ENCODE measurements at regions not wholly inside any gene's neighbourhood (a gene's known extent, or its start where the extent isn't known, plus 50 kb on each side); places are given as distances from the start of the nearest gene placed in this dataset.

DNA sequence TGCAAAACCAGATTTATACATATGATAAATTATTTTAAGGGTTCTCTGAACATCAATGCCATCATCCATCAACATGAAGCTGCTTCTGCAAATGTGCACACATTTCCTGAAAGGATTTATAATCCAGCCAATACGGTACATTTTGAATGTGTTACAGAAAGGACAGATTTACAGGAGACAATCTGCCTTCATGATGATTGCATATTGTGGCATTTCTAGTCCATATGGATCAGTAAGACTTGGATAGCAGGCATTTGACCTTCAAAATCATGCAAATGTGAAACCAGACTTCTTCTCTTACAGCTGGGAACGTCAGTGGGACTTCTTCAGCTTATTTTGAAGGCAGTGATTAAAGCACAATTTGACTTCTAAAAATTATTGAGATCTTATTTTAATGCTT is 217.3 kb upstream of the GK2 start:
- no peaks in the 10 kb centered on the region for H3K36me3 ChIP-seq (replicated peaks in 1 of 2; ENCODE audit: control insufficient read depth in 2 of 2, insufficient read depth in 2 of 2, low read length in 2 of 2)
- no peak overlapping the region for H2AFZ ChIP-seq (ENCODE audit: low read length)
- no peak overlapping the region for H2AK5ac ChIP-seq (ENCODE audit: low read depth, low read length)
- H4K91ac ChIP-seq (ENCODE audit: low read depth, low read length, poor library complexity) = no peak overlapping the region
- H3K27me3 ChIP-seq (ENCODE audit: control insufficient read depth in 3 of 3, insufficient read depth in 3 of 3, low read depth in 1 of 3, low read length in 3 of 3) = no peaks in the 10 kb centered on the region
- H2BK15ac ChIP-seq (ENCODE audit: low read length) = no peak overlapping the region
- H3K79me1 ChIP-seq (ENCODE audit: low read depth, low read length) = no peaks in the 10 kb centered on the region
- no peak overlapping the region for H3K4ac ChIP-seq (ENCODE audit: low read length)
- no peak overlapping the region for H3K9ac ChIP-seq (ENCODE audit: low read depth, low read length, poor library complexity)
- H3K18ac ChIP-seq (ENCODE audit: low read length) = no peak overlapping the region
- H2BK120ac ChIP-seq (ENCODE audit: low read depth, low read length) = no peak overlapping the region
- H3K14ac ChIP-seq (ENCODE audit: low read length) = no peak overlapping the region
- H4K8ac ChIP-seq (ENCODE audit: low read depth, low read length) = no peak overlapping the region
- H2BK5ac ChIP-seq (ENCODE audit: low read length) = no peak overlapping the region
- H3K27ac ChIP-seq (replicated peaks; ENCODE audit: low read length) = no peak overlapping the region
- H3K23ac ChIP-seq (ENCODE audit: low read depth, low read length, poor library complexity) = no peak overlapping the region
- H3K4me3 ChIP-seq (ENCODE audit: low read length in 2 of 2) = no peak overlapping the region
- H3K4me2 ChIP-seq (ENCODE audit: insufficient read depth, low read length, poor library complexity, severe bottlenecking) = no peak overlapping the region
- H3K9me3 ChIP-seq (replicated peaks in 1 of 2; ENCODE audit: control insufficient read depth in 2 of 2, insufficient read depth in 1 of 2, low read depth in 1 of 2, low read length in 2 of 2) = no peaks in the 10 kb centered on the region
- H3K4me1 ChIP-seq (ENCODE audit: control insufficient read depth in 2 of 2, insufficient read depth in 1 of 2, low read depth in 1 of 2, low read length in 2 of 2) = no peaks in the 10 kb centered on the region
- DNase-seq (ENCODE audit: low spot score) = no peak
- no peak overlapping the region for H2BK12ac ChIP-seq (ENCODE audit: low read length)
- WGBS, 2 donors (ENCODE audit: extremely low coverage in 2 of 2, insufficient read length in 2 of 2, insufficient replicate concordance in 1 of 2) = no CpG with 5 or more reads among the region's 2 CpGs

DNA sequence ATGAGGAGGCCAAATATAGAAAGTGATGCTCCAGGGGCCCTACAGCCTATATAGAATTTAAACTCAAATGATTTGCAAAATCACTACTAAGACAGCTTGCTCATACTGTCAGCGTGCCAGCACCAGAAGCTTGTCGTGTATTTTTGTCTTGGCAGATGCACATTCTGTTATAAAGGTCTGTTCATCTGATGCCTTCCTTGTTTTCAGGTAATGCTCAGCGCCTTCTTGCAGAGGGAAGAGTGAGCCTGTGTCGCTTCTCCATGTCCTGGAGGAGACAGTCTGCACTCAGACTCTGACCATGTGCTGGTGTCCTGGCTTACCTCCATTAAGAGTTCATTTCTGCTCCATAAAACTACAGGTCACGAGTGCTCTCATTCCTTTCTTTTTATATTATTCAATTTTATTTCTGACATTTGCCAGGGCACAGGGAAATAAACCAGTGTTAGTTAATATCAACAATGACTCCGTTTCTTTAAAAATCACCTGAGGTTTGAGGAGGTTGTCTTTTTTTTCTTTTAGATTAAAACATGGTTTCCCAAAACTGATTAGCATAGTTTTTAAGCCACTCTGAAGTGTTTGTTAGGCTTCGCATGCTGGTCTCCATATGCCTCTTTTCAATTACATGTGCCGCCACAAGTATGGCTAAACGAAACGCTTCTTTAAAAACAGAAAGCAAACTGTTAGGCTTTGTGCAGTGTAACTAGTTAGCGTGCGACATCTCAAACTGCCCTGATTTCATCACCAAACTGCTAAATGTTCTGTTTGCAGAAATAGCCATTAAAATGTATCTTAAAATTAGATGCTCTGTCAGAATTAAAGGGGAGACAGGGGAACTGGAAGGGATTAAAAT is 215.2 kb upstream of the GK2 start:
- Histone ChIP-seq H2BK5ac (ENCODE audit: low read length) (no peak overlapping the region), H4K8ac (ENCODE audit: low read depth, low read length) (no peak overlapping the region), H3K4me1 (ENCODE audit: control insufficient read depth in 2 of 2, insufficient read depth in 1 of 2, low read depth in 1 of 2, low read length in 2 of 2) (no peaks in the 10 kb centered on the region), H3K27ac (replicated peaks; ENCODE audit: low read length) (no peak overlapping the region), H2BK120ac (ENCODE audit: low read depth, low read length) (no peak overlapping the region), H3K9ac (ENCODE audit: low read depth, low read length, poor library complexity) (no peak overlapping the region), H3K4me3 (ENCODE audit: low read length in 2 of 2) (no peak overlapping the region), H2AK5ac (ENCODE audit: low read depth, low read length) (no peak overlapping the region), H3K27me3 (ENCODE audit: control insufficient read depth in 3 of 3, insufficient read depth in 3 of 3, low read depth in 1 of 3, low read length in 3 of 3) (no peaks in the 10 kb centered on the region), H3K4me2 (ENCODE audit: insufficient read depth, low read length, poor library complexity, severe bottlenecking) (no peak overlapping the region), H3K23ac (ENCODE audit: low read depth, low read length, poor library complexity) (no peak overlapping the region), H3K14ac (ENCODE audit: low read length) (no peak overlapping the region), H3K18ac (ENCODE audit: low read length) (no peak overlapping the region), H3K36me3 (replicated peaks in 1 of 2; ENCODE audit: control insufficient read depth in 2 of 2, insufficient read depth in 2 of 2, low read length in 2 of 2) (no peaks in the 10 kb centered on the region), H2BK15ac (ENCODE audit: low read length) (no peak overlapping the region), H3K79me1 (ENCODE audit: low read depth, low read length) (no peaks in the 10 kb centered on the region), H3K9me3 (replicated peaks in 1 of 2; ENCODE audit: control insufficient read depth in 2 of 2, insufficient read depth in 1 of 2, low read depth in 1 of 2, low read length in 2 of 2) (no peaks in the 10 kb centered on the region), H4K91ac (ENCODE audit: low read depth, low read length, poor library complexity) (no peak overlapping the region), H2BK12ac (ENCODE audit: low read length) (no peak overlapping the region), H3K4ac (ENCODE audit: low read length) (no peak overlapping the region), H2AFZ (ENCODE audit: low read length) (peak overlapping the region; percentile 67)
- no CpG with 5 or more reads among the region's 12 CpGs for WGBS, 2 donors (ENCODE audit: extremely low coverage in 2 of 2, insufficient read length in 2 of 2, insufficient replicate concordance in 1 of 2)
- DNase-seq (ENCODE audit: low spot score) = no peak

DNA sequence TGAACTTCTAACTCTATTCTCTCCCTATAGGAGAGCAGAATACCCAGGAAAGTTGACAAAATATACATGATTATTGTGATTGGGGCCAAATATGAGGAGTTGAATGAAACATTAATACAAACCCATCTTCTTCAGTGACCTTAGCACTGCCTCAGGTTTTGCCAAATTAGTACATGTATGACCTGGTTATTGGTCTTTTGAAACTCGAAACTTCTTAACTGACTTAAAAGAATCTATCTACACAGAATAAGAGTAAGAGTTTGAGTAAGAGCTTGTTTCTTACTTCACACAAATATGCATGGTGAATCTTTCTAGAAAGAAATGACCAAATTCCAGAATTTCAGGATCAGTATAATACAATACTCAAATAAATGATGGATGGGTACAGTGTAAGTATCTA is 213.0 kb upstream of the GK2 start:
- H2BK12ac ChIP-seq (ENCODE audit: low read length) = no peak overlapping the region

GRCh38 chr4:79620617-79621016 is 212.6 kb upstream of the GK2 start:
- H3K23ac ChIP-seq (ENCODE audit: low read depth, low read length, poor library complexity) = no peak overlapping the region
- peaks cover 0 to 2% of the 10 kb centered on the region in 2 donors for H3K4me1 ChIP-seq (ENCODE audit: control insufficient read depth in 2 of 2, insufficient read depth in 1 of 2, low read depth in 1 of 2, low read length in 2 of 2)
- no peak overlapping the region for H3K4me3 ChIP-seq (ENCODE audit: low read length in 2 of 2)
- no peak overlapping the region for H2BK5ac ChIP-seq (ENCODE audit: low read length)
- H3K4me2 ChIP-seq (ENCODE audit: insufficient read depth, low read length, poor library complexity, severe bottlenecking) = no peak overlapping the region
- no peaks in the 10 kb centered on the region for H3K36me3 ChIP-seq (replicated peaks in 1 of 2; ENCODE audit: control insufficient read depth in 2 of 2, insufficient read depth in 2 of 2, low read length in 2 of 2)
- no peak overlapping the region for H3K14ac ChIP-seq (ENCODE audit: low read length)
- H2BK120ac ChIP-seq (ENCODE audit: low read depth, low read length) = no peak overlapping the region
- no peak overlapping the region for H3K4ac ChIP-seq (ENCODE audit: low read length)
- H3K9me3 ChIP-seq (replicated peaks in 1 of 2; ENCODE audit: control insufficient read depth in 2 of 2, insufficient read depth in 1 of 2, low read depth in 1 of 2, low read length in 2 of 2) = no peaks in the 10 kb centered on the region
- no peak overlapping the region for H2BK12ac ChIP-seq (ENCODE audit: low read length)
- no peaks in the 10 kb centered on the region for H3K79me1 ChIP-seq (ENCODE audit: low read depth, low read length)
- no peaks in the 10 kb centered on the region for H3K27me3 ChIP-seq (ENCODE audit: control insufficient read depth in 3 of 3, insufficient read depth in 3 of 3, low read depth in 1 of 3, low read length in 3 of 3)
- H4K91ac ChIP-seq (ENCODE audit: low read depth, low read length, poor library complexity) = no peak overlapping the region
- H4K8ac ChIP-seq (ENCODE audit: low read depth, low read length) = no peak overlapping the region
- H3K18ac ChIP-seq (ENCODE audit: low read length) = no peak overlapping the region
- no peak for DNase-seq (ENCODE audit: low spot score)
- no peak overlapping the region for H3K9ac ChIP-seq (ENCODE audit: low read depth, low read length, poor library complexity)
- no peak overlapping the region for H3K27ac ChIP-seq (replicated peaks; ENCODE audit: low read length)
- H2AK5ac ChIP-seq (ENCODE audit: low read depth, low read length) = no peak overlapping the region
- no peak overlapping the region for H2AFZ ChIP-seq (ENCODE audit: low read length)
- no peak overlapping the region for H2BK15ac ChIP-seq (ENCODE audit: low read length)

More for the DNA sequence above, 213.0 kb upstream of the GK2 start:
- Histone ChIP-seq H3K4ac (ENCODE audit: low read length) (no peak overlapping the region), H3K23ac (ENCODE audit: low read depth, low read length, poor library complexity) (no peak overlapping the region), H2BK15ac (ENCODE audit: low read length) (no peak overlapping the region), H3K27me3 (ENCODE audit: control insufficient read depth in 3 of 3, insufficient read depth in 3 of 3, low read depth in 1 of 3, low read length in 3 of 3) (no peaks in the 10 kb centered on the region), H3K4me2 (ENCODE audit: insufficient read depth, low read length, poor library complexity, severe bottlenecking) (no peak overlapping the region), H3K79me1 (ENCODE audit: low read depth, low read length) (no peaks in the 10 kb centered on the region), H2BK120ac (ENCODE audit: low read depth, low read length) (no peak overlapping the region), H2BK5ac (ENCODE audit: low read length) (no peak overlapping the region), H3K27ac (replicated peaks; ENCODE audit: low read length) (no peak overlapping the region), H3K9ac (ENCODE audit: low read depth, low read length, poor library complexity) (no peak overlapping the region), H3K36me3 (replicated peaks in 1 of 2; ENCODE audit: control insufficient read depth in 2 of 2, insufficient read depth in 2 of 2, low read length in 2 of 2) (no peaks in the 10 kb centered on the region), H2AFZ (ENCODE audit: low read length) (no peak overlapping the region), H3K4me1 (ENCODE audit: control insufficient read depth in 2 of 2, insufficient read depth in 1 of 2, low read depth in 1 of 2, low read length in 2 of 2) (no peaks in the 10 kb centered on the region), H3K9me3 (replicated peaks in 1 of 2; ENCODE audit: control insufficient read depth in 2 of 2, insufficient read depth in 1 of 2, low read depth in 1 of 2, low read length in 2 of 2) (no peaks in the 10 kb centered on the region), H4K91ac (ENCODE audit: low read depth, low read length, poor library complexity) (no peak overlapping the region), H4K8ac (ENCODE audit: low read depth, low read length) (no peak overlapping the region), H3K4me3 (ENCODE audit: low read length in 2 of 2) (no peak overlapping the region), H2AK5ac (ENCODE audit: low read depth, low read length) (no peak overlapping the region), H3K14ac (ENCODE audit: low read length) (no peak overlapping the region), H3K18ac (ENCODE audit: low read length) (no peak overlapping the region)
- WGBS, 2 donors (ENCODE audit: extremely low coverage in 2 of 2, insufficient read length in 2 of 2, insufficient replicate concordance in 1 of 2) = no CpG with 5 or more reads among the region's 1 CpG
- no peak for DNase-seq (ENCODE audit: low spot score)
